ENCODE measurements at regions not wholly inside any gene's neighbourhood (a gene's known extent, or its start where the extent isn't known, plus 50 kb on each side); places are given as distances from the start of the nearest gene placed in this dataset.

GRCh38 chr15:39021341-39021740, 456.7 kb upstream of the RASGRP1 start:
- TF ChIP-seq CTCF (IDR thresholded peaks at IDR 0.05; ENCODE audit: extremely low read depth in 1 of 2, insufficient read depth in 1 of 2, low read depth in 1 of 2, low read length in 2 of 2) (no peak), POLR2AphosphoS5 (IDR thresholded peaks at IDR 0.05; ENCODE audit: insufficient read depth, low read depth, low read length) (no peak)

All from endothelial cell of umbilical vein (primary cell).